KMS-11 (cell line): ENCODE measurements at regions not wholly inside any gene's neighbourhood (a gene's known extent, or its start where the extent isn't known, plus 50 kb on each side); places are given as distances from the start of the nearest gene placed in this dataset.

Experiments used
- H2AFZ ChIP-seq: fragments of 200-600 bp; sonication (generic); 2 replicates; pipeline ENCODE4 v1.6.1; 2016; ENCODE audit warnings: antibody characterized with exemption, mixed run types, low read depth
- H3K27ac ChIP-seq: fragments of 200-600 bp; sonication (generic); 2 replicates; pipeline ENCODE4 v1.6.1; 2016; ENCODE audit warnings: mild to moderate bottlenecking, mixed run types
- H3K27me3 ChIP-seq: fragments of 200-600 bp; sonication (generic); 2 replicates; pipeline ENCODE4 v1.6.1; 2017; ENCODE audit warnings: mild to moderate bottlenecking, low read depth, mixed run types, moderate library complexity; ENCODE audit not compliant: insufficient read depth
- H3K36me3 ChIP-seq: fragments of 200-600 bp; sonication (generic); 2 replicates; pipeline ENCODE4 v1.6.1; 2017; ENCODE audit warnings: mild to moderate bottlenecking, mixed run types; ENCODE audit not compliant: insufficient read depth
- H3K4me1 ChIP-seq: fragments of 200-600 bp; sonication (generic); 2 replicates; pipeline ENCODE4 v1.6.1; 2016; ENCODE audit warnings: mild to moderate bottlenecking, low read depth, mixed run types; ENCODE audit not compliant: poor library complexity, severe bottlenecking
- H3K4me2 ChIP-seq: fragments of 200-600 bp; sonication (generic); 2 replicates; pipeline ENCODE4 v1.7.0; 2016; ENCODE audit warnings: mild to moderate bottlenecking, mixed run types
- H3K4me3 ChIP-seq: fragments of 200-600 bp; sonication (generic); IDR thresholded peaks from 2 replicates; pipeline ENCODE4 v1.6.1; 2017; ENCODE audit warnings: low read depth, low read length, mixed read lengths; ENCODE audit not compliant: insufficient read depth
- H3K79me2 ChIP-seq: fragments of 200-600 bp; sonication (generic); 2 replicates; pipeline ENCODE4 v1.6.1; 2016; ENCODE audit warnings: low read depth, mixed run types; ENCODE audit not compliant: insufficient read depth
- H3K9ac ChIP-seq: fragments of 200-600 bp; sonication (generic); 2 replicates; pipeline ENCODE4 v1.6.1; 2016; ENCODE audit warnings: mild to moderate bottlenecking, mixed run types
- H4K20me1 ChIP-seq: fragments of 200-600 bp; sonication (generic); 2 replicates; pipeline ENCODE4 v1.6.1; 2016; ENCODE audit warnings: mild to moderate bottlenecking, mixed run types; ENCODE audit not compliant: insufficient read depth
- CTCF ChIP-seq: fragments of 200-600 bp; sonication (generic); conservative IDR thresholded peaks from 2 replicates; pipeline ENCODE4 v1.6.1; 2017; ENCODE audit warnings: low read depth, mild to moderate bottlenecking, antibody characterized with exemption, low read length, moderate library complexity, mixed read lengths

GRCh38 chr5:115414406-115415142 lies 118.1 kb upstream of the CCDC112 start:
- Histone ChIP-seq H3K27ac (no peak overlapping the region), H3K4me3 (no peak overlapping the region), H3K4me1 (no peaks in the 10 kb centered on the region), H3K79me2 (no peaks in the 10 kb centered on the region), H3K36me3 (no peaks in the 10 kb centered on the region), H2AFZ (no peak overlapping the region), H3K9ac (no peak overlapping the region), H3K27me3 (no peaks in the 10 kb centered on the region), H3K4me2 (no peak overlapping the region), H4K20me1 (no peaks in the 10 kb centered on the region)
- TF ChIP-seq CTCF, result no peak

GRCh38 chr5:115413651-115414050 lies 117.2 kb upstream of the CCDC112 start:
- no peak for TF ChIP-seq CTCF
- Histone ChIP-seq H3K4me3 (no peak overlapping the region), H3K4me1 (no peaks in the 10 kb centered on the region), H3K36me3 (no peaks in the 10 kb centered on the region), H3K27me3 (no peaks in the 10 kb centered on the region), H2AFZ (no peak overlapping the region), H3K4me2 (no peak overlapping the region), H3K79me2 (no peaks in the 10 kb centered on the region), H4K20me1 (no peaks in the 10 kb centered on the region), H3K9ac (no peak overlapping the region), H3K27ac (no peak overlapping the region)

- Histone ChIP-seq H3K27me3 (no peaks in the 10 kb centered on the region), H4K20me1 (no peaks in the 10 kb centered on the region), H3K4me3 (no peak overlapping the region), H3K4me1 (no peaks in the 10 kb centered on the region), H3K27ac (no peak overlapping the region), H3K4me2 (no peak overlapping the region), H3K9ac (no peak overlapping the region), H2AFZ (no peak overlapping the region), H3K79me2 (no peaks in the 10 kb centered on the region), H3K36me3 (no peaks in the 10 kb centered on the region)
- no peak for TF ChIP-seq CTCF
These were observed 112.6 kb upstream of the CCDC112 start for GRCh38 chr5:115409094-115409493.

- no peaks in the 10 kb centered on the region for H3K79me2 ChIP-seq
- no peak overlapping the region for H3K4me2 ChIP-seq
- H2AFZ ChIP-seq, result no peak overlapping the region
- no peak overlapping the region for H3K27ac ChIP-seq
- no peak for TF ChIP-seq CTCF
- no peaks in the 10 kb centered on the region for H4K20me1 ChIP-seq
- no peaks in the 10 kb centered on the region for H3K4me1 ChIP-seq
- H3K36me3 ChIP-seq, result no peaks in the 10 kb centered on the region
- H3K4me3 ChIP-seq, result no peak overlapping the region
- H3K27me3 ChIP-seq, result no peaks in the 10 kb centered on the region
- H3K9ac ChIP-seq, result no peak overlapping the region
These were observed 106.5 kb upstream of the CCDC112 start for GRCh38 chr5:115402822-115403577.
